COLO668 (cell line): ENCODE measurements at regions not wholly inside any gene's neighbourhood (a gene's known extent, or its start where the extent isn't known, plus 50 kb on each side); places are given as distances from the start of the nearest gene placed in this dataset.

ENCODE experiments used
- DNase-seq: peaks from one replicate; lab custom pipeline; 2025; ENCODE audit not compliant: unreplicated experiment; lab: John Stamatoyannopoulos, UW

- DNase-seq = no peak
These were observed 51.8 kb upstream of the ANKRD34C start for GRCh38 chr15:79230766-79231165.

DNA sequence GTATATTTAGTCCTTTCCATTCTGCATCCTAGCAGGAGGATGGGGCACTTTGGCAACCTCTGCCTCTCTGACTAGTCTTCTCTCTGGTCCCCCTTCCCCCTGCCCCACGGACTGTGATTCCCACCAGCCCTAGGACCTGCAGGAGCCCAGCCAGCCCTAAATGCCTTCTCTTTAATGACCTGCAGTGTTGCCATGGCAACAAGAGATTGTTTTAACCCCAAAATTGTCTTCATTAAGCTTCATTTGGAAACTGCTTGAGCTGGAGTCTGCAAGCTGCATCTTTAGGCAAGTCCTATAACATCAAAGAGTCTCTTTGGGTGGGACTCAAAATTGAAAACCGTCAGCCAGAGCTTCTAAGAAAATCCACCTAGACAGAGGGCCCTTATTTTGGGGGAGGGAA, 59.7 kb upstream of the ANKRD34C start:
- DNase-seq = no peak

GRCh38 chr15:79221696-79222095, 60.8 kb upstream of the ANKRD34C start:
- no peak for DNase-seq

DNA sequence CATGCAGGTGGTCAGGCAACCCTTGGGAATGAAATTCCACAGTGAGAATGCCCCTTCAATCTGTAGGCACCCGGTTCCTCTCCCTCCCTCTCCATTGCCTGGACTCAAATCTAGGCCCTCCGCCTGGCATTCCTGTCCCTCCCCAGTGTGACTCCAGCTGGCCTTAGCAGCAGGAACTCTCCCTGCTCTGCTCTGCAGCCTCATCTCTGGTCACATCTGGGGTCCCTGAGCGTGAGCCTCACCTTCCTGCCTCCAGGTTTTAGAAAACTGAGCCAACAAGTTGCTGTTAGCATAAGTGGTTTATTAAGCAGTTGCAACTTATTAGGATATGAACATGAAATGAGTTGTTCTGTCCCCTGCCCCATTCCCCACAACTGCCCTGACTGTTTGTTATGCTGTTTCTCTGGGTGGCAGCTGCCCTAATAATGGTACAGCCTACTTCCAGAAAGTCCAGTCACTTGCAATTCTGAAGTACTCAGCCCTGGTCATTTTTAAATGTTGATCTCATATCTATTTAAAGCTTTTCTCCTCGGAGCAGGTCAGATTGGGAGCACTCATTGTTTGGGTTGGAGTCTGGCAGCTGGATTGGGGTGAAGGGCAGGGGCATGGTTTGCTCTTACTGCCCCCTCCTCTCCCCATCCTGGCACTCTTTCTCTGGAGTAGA, 63.0 kb upstream of the ANKRD34C start:
- no peak for DNase-seq

GRCh38 chr15:79218588-79219200, 63.8 kb upstream of the ANKRD34C start:
- DNase-seq = no peak

DNA sequence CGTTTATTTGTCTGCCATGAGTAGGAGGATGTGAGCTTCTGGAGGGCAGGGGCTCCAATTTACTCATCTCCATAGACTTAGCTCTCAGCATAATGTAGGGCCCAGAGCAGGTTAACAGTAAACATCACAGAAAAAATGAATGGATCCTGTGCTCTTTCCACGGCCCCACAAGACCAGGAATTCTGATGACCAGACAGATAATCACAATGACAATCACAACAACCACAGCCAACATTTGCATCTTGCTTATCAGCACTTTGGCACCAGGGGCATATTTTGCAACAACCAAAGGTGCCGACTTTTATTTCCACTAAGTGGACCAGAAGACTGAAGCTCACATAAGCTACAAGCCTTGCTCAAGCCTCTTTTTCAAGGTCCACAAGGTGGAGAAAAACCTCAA, 68.9 kb upstream of the ANKRD34C start:
- DNase-seq = no peak

- DNase-seq = no peak
These were observed 69.8 kb upstream of the ANKRD34C start for GRCh38 chr15:79212589-79213157.

DNA sequence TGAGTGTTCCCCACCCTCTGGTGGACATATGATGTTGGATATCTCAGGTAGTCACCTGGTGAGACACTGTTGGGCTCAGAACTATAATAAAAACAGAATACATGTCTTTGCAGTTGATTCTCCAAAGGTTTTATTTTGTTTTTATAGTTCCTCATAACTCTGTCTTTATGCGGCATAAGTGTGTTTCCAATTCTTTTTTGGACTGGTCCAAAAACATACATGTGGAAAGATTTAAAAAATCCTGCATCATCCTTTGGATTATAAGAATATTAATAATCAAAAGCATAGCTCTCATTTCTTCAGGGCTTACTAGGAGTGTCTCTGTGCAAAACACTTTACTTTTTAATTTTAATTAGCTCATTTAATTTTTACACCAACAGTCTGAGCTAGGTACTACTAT, 71.0 kb upstream of the ANKRD34C start:
- no peak for DNase-seq

DNA sequence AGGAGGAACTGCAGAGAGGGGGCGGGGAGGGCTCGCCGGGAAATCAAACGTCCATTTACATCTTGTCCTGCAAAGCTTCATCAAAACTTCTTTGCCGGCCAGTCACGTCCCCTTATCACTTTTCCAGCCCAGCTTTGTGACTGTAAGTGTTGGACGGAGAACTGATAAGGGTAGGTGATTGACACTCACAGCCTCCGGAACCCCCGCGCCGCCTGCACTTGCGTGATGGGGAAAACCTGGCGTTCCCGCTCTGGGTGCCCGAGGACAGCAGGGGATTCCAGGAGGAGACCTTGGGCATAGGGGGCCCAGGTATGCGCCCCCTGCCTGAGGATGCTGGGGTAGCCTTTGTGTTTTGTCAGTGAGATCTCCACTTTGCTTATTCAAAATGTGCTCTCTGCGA, 72.8 kb upstream of the ANKRD34C start:
- DNase-seq = no peak

- no peak for DNase-seq
These were observed 73.4 kb upstream of the ANKRD34C start for GRCh38 chr15:79209116-79209515.

GRCh38 chr15:79208179-79208578, 74.3 kb upstream of the ANKRD34C start:
- no peak for DNase-seq

GRCh38 chr15:79206940-79207339, 75.6 kb upstream of the ANKRD34C start:
- no peak for DNase-seq

- no peak for DNase-seq
These were observed 77.4 kb upstream of the ANKRD34C start for GRCh38 chr15:79204886-79205675.

GRCh38 chr15:79198461-79198860, 84.1 kb upstream of the ANKRD34C start:
- DNase-seq = no peak

GRCh38 chr15:79197285-79197684, 85.2 kb upstream of the ANKRD34C start:
- no peak for DNase-seq

GRCh38 chr15:79195802-79196201, 86.7 kb upstream of the ANKRD34C start:
- DNase-seq = no peak

GRCh38 chr15:79195239-79195638, 87.3 kb upstream of the ANKRD34C start:
- DNase-seq = no peak

DNA sequence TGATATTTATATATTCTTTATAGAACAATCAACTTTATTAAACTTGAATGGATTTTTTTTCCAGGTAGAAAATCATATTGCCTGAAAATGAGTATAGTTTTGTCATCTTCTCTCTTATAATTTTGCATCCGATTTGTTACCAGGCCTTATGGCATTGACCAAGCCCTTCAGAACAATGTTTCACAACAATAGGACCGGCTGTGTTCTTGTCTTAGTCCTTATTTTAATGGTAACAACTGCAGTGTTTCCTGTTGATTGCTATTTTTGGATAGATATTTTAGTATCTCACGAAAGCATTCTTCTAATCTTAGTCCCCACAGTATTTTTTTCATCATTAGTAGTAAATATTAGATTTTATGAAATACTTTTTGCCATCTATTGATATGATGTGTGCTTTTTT, 88.1 kb upstream of the ANKRD34C start:
- no peak for DNase-seq

DNA sequence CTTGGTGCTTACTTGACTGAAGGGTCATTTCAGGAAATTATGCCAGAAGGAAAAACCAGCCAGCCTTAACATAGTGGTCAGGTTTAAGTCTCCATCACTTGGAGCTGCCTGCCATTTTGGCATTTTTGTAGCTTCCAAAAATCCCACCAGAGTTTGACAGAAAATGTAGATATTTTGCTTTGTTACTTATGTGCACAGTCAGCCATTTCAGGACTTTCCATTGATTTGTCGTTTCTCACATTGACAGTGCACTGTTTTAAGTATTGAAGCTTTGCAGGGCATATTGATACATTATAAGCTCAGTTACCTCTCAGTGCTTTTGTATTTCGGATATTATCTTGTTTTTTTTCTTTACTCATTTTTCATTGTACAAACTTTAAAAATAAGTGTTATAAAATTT, 89.0 kb upstream of the ANKRD34C start:
- DNase-seq = no peak

GRCh38 chr15:79193103-79193502, 89.4 kb upstream of the ANKRD34C start:
- DNase-seq = no peak

- DNase-seq = no peak
These were observed 90.0 kb upstream of the ANKRD34C start for GRCh38 chr15:79192462-79193036.

- DNase-seq = no peak
These were observed 92.4 kb upstream of the ANKRD34C start for GRCh38 chr15:79190093-79190492.
